Endothelial cell of umbilical vein (primary cell): ENCODE measurements at regions not wholly inside any gene's neighbourhood (a gene's known extent, or its start where the extent isn't known, plus 50 kb on each side); places are given as distances from the start of the nearest gene placed in this dataset.

Experiments used
- BruUV-seq: library from RNA; stranded (reverse); fragments of 400-500 nt; replicated peaks from 2 replicates; lab custom pipeline; 2021; lab: Mats Ljungman, UMichigan
- CTCF ChIA-PET: fragments of 300-600, 350-600 bp; sonication (Branson Sonifier 250); formaldehyde crosslinking; loops from one replicate; lab custom pipeline; 2021; ENCODE audit warnings: antibody characterized with exemption, inconsistent platforms; lab: Charles Lee
- POLR2A ChIA-PET: fragments of 300-600, 350-600 bp; sonication (Branson Sonifier 250); formaldehyde crosslinking; loops from one replicate; lab custom pipeline; 2021; ENCODE audit warnings: antibody characterized with exemption, inconsistent platforms; lab: Charles Lee
- DNase-seq: peaks from one replicate; pipeline ENCODE4 v3.0.0-alpha.2; 2011; ENCODE audit warnings: low read depth, low spot score
- FAIRE-seq: peaks from 2 replicates; lab custom pipeline; 2011; peaks lifted over from hg19 to GRCh38; lab: Jason Lieb, UNC
- H2AFZ ChIP-seq: 2 replicates; pipeline ENCODE4 v1.6.0; 2012; ENCODE audit warnings: low read depth, low read length, control low read depth, inconsistent platforms
- H3K27ac ChIP-seq: 2 replicates; pipeline ENCODE4 v1.5.1; 2011; ENCODE audit warnings: low read depth, mild to moderate bottlenecking, control low read depth, low read length, moderate library complexity; ENCODE audit not compliant: insufficient read depth
- H3K27me3 ChIP-seq, 2 experiments: 2 replicates each; pipeline versions ENCODE4 v1.6.0 to v1.6.1; 2011; ENCODE audit warnings: low read length in 2 of 2, mixed read lengths in 1 of 2; ENCODE audit not compliant: control insufficient read depth in 2 of 2, insufficient read depth in 2 of 2
- H3K36me3 ChIP-seq, 2 experiments: 2 replicates in 1 of 2; 3 replicates in 1 of 2; pipeline ENCODE4 v1.5.1; 2011; ENCODE audit warnings: low read length in 2 of 2, mild to moderate bottlenecking in 1 of 2, moderate library complexity in 1 of 2; ENCODE audit not compliant: control insufficient read depth in 2 of 2, insufficient read depth in 2 of 2; ENCODE audit errors: extremely low read depth in 1 of 2
- H3K4me1 ChIP-seq: 3 replicates; pipeline ENCODE4 v1.5.1; 2011; ENCODE audit warnings: mild to moderate bottlenecking, low read length; ENCODE audit not compliant: control insufficient read depth, insufficient read depth; ENCODE audit errors: extremely low read depth
- H3K4me2 ChIP-seq: 2 replicates; pipeline ENCODE4 v1.6.1; 2011; ENCODE audit warnings: low read length, control low read depth, mixed read lengths; ENCODE audit not compliant: insufficient read depth
- H3K4me3 ChIP-seq, 3 experiments: fragments of 200-600 bp in 1 of 3; sonication (generic), shearing (Covaris generic) in 1 of 3; replicated peaks in 1 of 3; 2 replicates each; pipeline ENCODE4 v1.5.1; 2011 to 2016; ENCODE audit warnings: control low read depth in 3 of 3, low read length in 3 of 3, mild to moderate bottlenecking in 2 of 3, inconsistent platforms in 1 of 3, low read depth in 1 of 3, moderate library complexity in 1 of 3; ENCODE audit not compliant: insufficient read depth in 1 of 3
- H3K79me2 ChIP-seq: 2 replicates; pipeline ENCODE4 v1.6.0; 2012; ENCODE audit warnings: low read length, inconsistent platforms; ENCODE audit not compliant: control insufficient read depth, insufficient read depth
- H3K9ac ChIP-seq: replicated peaks from 2 replicates; pipeline ENCODE3; 2011; ENCODE audit warnings: low read length, control low read depth; ENCODE audit not compliant: insufficient read depth; ENCODE audit errors: extremely low read depth
- H3K9me1 ChIP-seq: replicated peaks from 3 replicates; pipeline ENCODE4 v1.6.0; 2011; ENCODE audit warnings: mild to moderate bottlenecking, low read length; ENCODE audit not compliant: control insufficient read depth, insufficient read depth; ENCODE audit errors: extremely low read depth
- H3K9me3 ChIP-seq: replicated peaks from 2 replicates; pipeline ENCODE4 v1.5.1; 2012; ENCODE audit warnings: low read length, inconsistent platforms; ENCODE audit not compliant: control insufficient read depth, insufficient read depth
- H4K20me1 ChIP-seq: replicated peaks from 2 replicates; pipeline ENCODE3; 2011; ENCODE audit warnings: mild to moderate bottlenecking, low read length; ENCODE audit not compliant: control insufficient read depth, insufficient read depth; ENCODE audit errors: extremely low read depth
- CTCF ChIP-seq, 2 donors: IDR thresholded peaks; 1 replicate in 1 of 2; 2 replicates in 1 of 2; pipeline ENCODE4 v1.5.1; 2011; ENCODE audit warnings: low read length in 2 of 2, mild to moderate bottlenecking in 2 of 2, moderate library complexity in 2 of 2, control low read depth in 1 of 2, inconsistent platforms in 1 of 2, low read depth in 1 of 2; ENCODE audit not compliant: insufficient read depth in 1 of 2; ENCODE audit errors: extremely low read depth in 1 of 2
- EZH2 ChIP-seq: IDR thresholded peaks from 2 replicates; pipeline ENCODE4 v1.6.1; 2012; ENCODE audit warnings: borderline replicate concordance, low read depth, mild to moderate bottlenecking, moderate library complexity, low read length, inconsistent platforms; ENCODE audit not compliant: severe bottlenecking
- FOS ChIP-seq: IDR thresholded peaks from 2 replicates; pipeline ENCODE4 v1.6.1; 2011; ENCODE audit warnings: mild to moderate bottlenecking, low read length, moderate library complexity, borderline replicate concordance; ENCODE audit not compliant: insufficient read depth
- GATA2 ChIP-seq: IDR thresholded peaks from 2 replicates; pipeline ENCODE4 v1.7.0; 2011; ENCODE audit warnings: low read depth, mild to moderate bottlenecking, moderate library complexity, mixed read lengths, low read length; ENCODE audit not compliant: insufficient read length, insufficient read depth
- JUN ChIP-seq: IDR thresholded peaks from 2 replicates; pipeline ENCODE4 v1.6.1; 2011; ENCODE audit warnings: borderline replicate concordance, low read depth; ENCODE audit not compliant: insufficient read length, insufficient read depth
- MAX ChIP-seq: IDR thresholded peaks from 2 replicates; pipeline ENCODE4 v1.6.1; 2011; ENCODE audit not compliant: insufficient read depth, insufficient read length
- MYC ChIP-seq: IDR thresholded peaks from one replicate; pipeline ENCODE4 v1.6.1; 2011; ENCODE audit warnings: mild to moderate bottlenecking, low read depth, low read length
- POLR2AphosphoS5 ChIP-seq: IDR thresholded peaks from 2 replicates; pipeline ENCODE4 v1.6.1; 2012; ENCODE audit warnings: low read depth, mild to moderate bottlenecking, control low read depth, low read length, moderate library complexity; ENCODE audit not compliant: insufficient read depth
- dilution Hi-C: fragments of 300-500 bp; cut with MboI; formaldehyde crosslinking; loops from one replicate; pipeline ENCODE4 v1.15.0; 2019; ENCODE audit warnings: low sequenced_read_pairs; ENCODE audit not compliant: extremely low pct_ligation_motif_present
- intact Hi-C: fragments of 100-400 bp; cut with micrococcal nuclease; formaldehyde crosslinking; loops from one replicate; pipeline ENCODE4 v1.10.0; 2022

DNA sequence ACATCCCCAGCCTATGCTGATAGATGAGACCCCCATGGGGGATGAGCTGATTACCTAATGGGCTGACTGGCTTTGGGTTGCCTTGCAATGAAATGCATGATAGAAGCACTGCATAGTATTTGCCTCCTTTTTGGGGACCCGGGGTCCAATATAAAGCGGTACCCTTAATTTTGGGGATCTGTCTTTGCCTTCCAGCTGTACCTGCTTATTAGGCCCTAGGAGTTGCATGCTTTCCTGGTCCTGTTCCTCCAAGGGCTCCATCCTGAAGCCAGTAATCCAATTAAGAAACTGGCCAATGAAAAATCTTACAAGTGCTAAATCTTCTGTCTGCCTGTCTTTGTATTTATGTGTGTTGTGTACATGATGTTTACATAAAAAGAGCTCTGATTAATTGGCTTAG lies 791.6 kb downstream of the TRIML1 start:
- Histone ChIP-seq H4K20me1 (no peaks in the 10 kb centered on the region), H3K9ac (no peak overlapping the region), H3K27me3 (no peaks in the 10 kb centered on the region), H3K36me3 (no peaks in the 10 kb centered on the region), H2AFZ (no peak overlapping the region), H3K27ac (no peak overlapping the region), H3K79me2 (no peaks in the 10 kb centered on the region), H3K9me3 (peaks cover 3% of the 10 kb centered on the region), H3K4me2 (no peak overlapping the region), H3K9me1 (no peaks in the 10 kb centered on the region), H3K4me3 (no peak overlapping the region), H3K4me1 (no peaks in the 10 kb centered on the region)
- TF ChIP-seq FOS: no peak
- TF ChIP-seq MAX: no peak
- TF ChIP-seq MYC: no peak
- no peak for TF ChIP-seq POLR2AphosphoS5
- no peak for TF ChIP-seq JUN
- TF ChIP-seq GATA2: no peak
- no peak for TF ChIP-seq EZH2
- TF ChIP-seq CTCF (IDR thresholded peaks at IDR 0.05; ENCODE audit: extremely low read depth in 1 of 2, insufficient read depth in 1 of 2, low read depth in 1 of 2, low read length in 2 of 2): no peak
- FAIRE-seq (no peak), DNase-seq (no peak)
- ChIA-PET POLR2A (no interaction called here), CTCF (no interaction called here)
- dilution Hi-C loops (no loop called here), intact Hi-C loops (no loop called here)
- no TSS peak for BruUV-seq
